IMR-90 (cell line): ENCODE measurements at regions not wholly inside any gene's neighbourhood (a gene's known extent, or its start where the extent isn't known, plus 50 kb on each side); places are given as distances from the start of the nearest gene placed in this dataset.
"Not testable (repeated sequence)": the region's sequence is repeated elsewhere in the genome, so short reads cannot be mapped to it uniquely, and the experiment has no call there.

Source experiments
- BHLHE40 ChIP-seq: fragments of 150-350 bp; IDR thresholded peaks from 2 replicates; pipeline ENCODE4 v1.6.1; 2016; ENCODE audit warnings: mild to moderate bottlenecking, low read depth, low read length
- CEBPB ChIP-seq: IDR thresholded peaks from 2 replicates; pipeline ENCODE4 v1.6.1; 2012; ENCODE audit warnings: low read depth, low read length, improper control_type of control experiment
- CTCF ChIP-seq: conservative IDR thresholded peaks from 2 replicates; pipeline ENCODE4 v1.5.1; 2012; ENCODE audit warnings: mild to moderate bottlenecking, low read depth, low read length, improper control_type of control experiment
- FOS ChIP-seq: fragments of 150-350 bp; IDR thresholded peaks from 2 replicates; pipeline ENCODE4 v1.6.1; 2016; ENCODE audit warnings: low read depth, low read length
- MAFK ChIP-seq: IDR thresholded peaks from 2 replicates; pipeline ENCODE4 v1.6.1; 2012; ENCODE audit warnings: low read depth, low read length, improper control_type of control experiment
- MAZ ChIP-seq: IDR thresholded peaks from 2 replicates; pipeline ENCODE4 v1.6.1; 2012; ENCODE audit warnings: low read depth, mild to moderate bottlenecking, low read length, improper control_type of control experiment, moderate library complexity, borderline replicate concordance
- MXI1 ChIP-seq: IDR thresholded peaks from 2 replicates; pipeline ENCODE4 v1.6.1; 2012; ENCODE audit warnings: low read depth, mild to moderate bottlenecking, low read length, moderate library complexity, borderline replicate concordance
- POLR2A ChIP-seq: IDR thresholded peaks from 2 replicates; pipeline ENCODE4 v1.6.1; 2012; ENCODE audit warnings: mild to moderate bottlenecking, low read depth, low read length
- RAD21 ChIP-seq: IDR thresholded peaks from 2 replicates; pipeline ENCODE4 v1.6.1; 2012; ENCODE audit warnings: low read length, improper control_type of control experiment
- RCOR1 ChIP-seq: IDR thresholded peaks from 2 replicates; pipeline ENCODE4 v1.6.1; 2012; ENCODE audit warnings: mild to moderate bottlenecking, low read length, improper control_type of control experiment; ENCODE audit not compliant: insufficient replicate concordance
- RFX5 ChIP-seq: IDR thresholded peaks from 2 replicates; pipeline ENCODE4 v1.8.0; 2012; ENCODE audit warnings: low read depth, mild to moderate bottlenecking, low read length, moderate library complexity
- USF2 ChIP-seq: fragments of 150-350 bp; IDR thresholded peaks from 2 replicates; pipeline ENCODE4 v1.6.1; 2017; ENCODE audit warnings: mild to moderate bottlenecking, antibody characterized with exemption, low read length, low read depth

- not testable (repeated sequence) for TF ChIP-seq MXI1, CTCF, RFX5, POLR2A, BHLHE40, FOS, CEBPB, RAD21, MAZ, USF2, MAFK, RCOR1
Measured at GRCh38 chr4:131975276-131976132, 1173.6 kb upstream of the PCDH10 start.
